Smooth muscle cell (in vitro differentiated cells): ENCODE measurements at regions not wholly inside any gene's neighbourhood (a gene's known extent, or its start where the extent isn't known, plus 50 kb on each side); places are given as distances from the start of the nearest gene placed in this dataset.

Experiments
- DNase-seq: peaks from one replicate; lab custom pipeline; 2025; ENCODE audit not compliant: unreplicated experiment; lab: John Stamatoyannopoulos, UW
- H2AFZ ChIP-seq: fragments of 200-600 bp; sonication (generic); 2 replicates; pipeline ENCODE4 v1.6.0; 2016; ENCODE audit warnings: antibody characterized with exemption, low read depth, mild to moderate bottlenecking
- H3F3A ChIP-seq: fragments of 200-600 bp; sonication (generic); 2 replicates; pipeline ENCODE4 v1.6.0; 2017; ENCODE audit warnings: antibody characterized with exemption, low read depth
- H3K27ac ChIP-seq: fragments of 200-600 bp; sonication (generic); 2 replicates; pipeline ENCODE4 v1.5.1; 2016; ENCODE audit warnings: low read depth, mild to moderate bottlenecking
- H3K27me3 ChIP-seq: fragments of 200-600 bp; sonication (generic); 2 replicates; pipeline ENCODE4 v1.6.1; 2016; ENCODE audit warnings: low read depth, mild to moderate bottlenecking
- H3K36me3 ChIP-seq: fragments of 200-600 bp; sonication (generic); 2 replicates; pipeline ENCODE4 v1.5.1; 2016; ENCODE audit warnings: low read depth
- H3K4me1 ChIP-seq: fragments of 200-600 bp; sonication (generic); 2 replicates; pipeline ENCODE4 v1.5.1; 2016; ENCODE audit warnings: low read depth
- H3K4me2 ChIP-seq: fragments of 200-600 bp; sonication (generic); 2 replicates; pipeline ENCODE4 v1.6.0; 2016; ENCODE audit warnings: mild to moderate bottlenecking
- H3K4me3 ChIP-seq: fragments of 200-600 bp; sonication (generic); 2 replicates; pipeline ENCODE4 v1.5.1; 2016; ENCODE audit warnings: mild to moderate bottlenecking
- H3K79me2 ChIP-seq: fragments of 200-600 bp; sonication (generic); 2 replicates; pipeline ENCODE4 v1.6.0; 2016; ENCODE audit warnings: low read depth, mild to moderate bottlenecking
- H3K9ac ChIP-seq: fragments of 200-600 bp; sonication (generic); 2 replicates; pipeline ENCODE4 v1.6.0; 2016; ENCODE audit warnings: low read depth
- H3K9me3 ChIP-seq: fragments of 200-600 bp; sonication (generic); replicated peaks from 2 replicates; pipeline ENCODE4 v1.5.1; 2016; ENCODE audit warnings: low read depth
- H4K20me1 ChIP-seq: fragments of 200-600 bp; sonication (generic); 2 replicates; pipeline ENCODE4 v1.6.0; 2016; ENCODE audit warnings: low read depth
- CTCF ChIP-seq: fragments of 200-600 bp; sonication (generic); IDR thresholded peaks from 2 replicates; pipeline ENCODE4 v1.5.1; 2017; ENCODE audit warnings: borderline replicate concordance, mild to moderate bottlenecking, antibody characterized with exemption; ENCODE audit not compliant: insufficient read depth, poor library complexity, severe bottlenecking
- WGBS: methylation state at CpG from one replicate; pipeline ENCODE4 v1.1.7; 2016; ENCODE audit warnings: low lambda C conversion rate; 5-methylcytosine and 5-hydroxymethylcytosine counted together

GRCh38 chr19:31612873-31613272 is 263.6 kb upstream of the TSHZ3 start:
- no peak for TF ChIP-seq CTCF
- Histone ChIP-seq H3K79me2 (no peaks in the 10 kb centered on the region), H3K9ac (no peak overlapping the region), H3K4me2 (no peak overlapping the region), H3K36me3 (no peaks in the 10 kb centered on the region), H2AFZ (no peak overlapping the region), H3K4me3 (no peak overlapping the region), H3K27ac (no peak overlapping the region), H3F3A (no peaks in the 10 kb centered on the region), H4K20me1 (no peaks in the 10 kb centered on the region), H3K27me3 (peaks cover 8% of the 10 kb centered on the region), H3K4me1 (no peaks in the 10 kb centered on the region), H3K9me3 (no peaks in the 10 kb centered on the region)
- DNase-seq, result no peak
- WGBS, result 82% methylated on average over 6 of the region's 6 CpGs

GRCh38 chr19:31613683-31614219 is 264.5 kb upstream of the TSHZ3 start:
- no peaks in the 10 kb centered on the region for H3F3A ChIP-seq
- no peaks in the 10 kb centered on the region for H3K79me2 ChIP-seq
- no peak for TF ChIP-seq CTCF
- WGBS, result 92% methylated on average over 4 of the region's 4 CpGs
- H3K36me3 ChIP-seq, result no peaks in the 10 kb centered on the region
- H3K27me3 ChIP-seq, result peaks cover 8% of the 10 kb centered on the region
- DNase-seq, result no peak
- no peak overlapping the region for H2AFZ ChIP-seq
- no peaks in the 10 kb centered on the region for H4K20me1 ChIP-seq
- H3K4me3 ChIP-seq, result no peak overlapping the region
- no peak overlapping the region for H3K27ac ChIP-seq
- H3K9me3 ChIP-seq, result no peaks in the 10 kb centered on the region
- no peak overlapping the region for H3K4me2 ChIP-seq
- H3K4me1 ChIP-seq, result no peaks in the 10 kb centered on the region
- no peak overlapping the region for H3K9ac ChIP-seq

GRCh38 chr19:31616031-31616430 is 266.8 kb upstream of the TSHZ3 start:
- H3K79me2 ChIP-seq, result no peaks in the 10 kb centered on the region
- no peaks in the 10 kb centered on the region for H3K9me3 ChIP-seq
- H3K4me2 ChIP-seq, result no peak overlapping the region
- DNase-seq, result no peak
- H3K4me1 ChIP-seq, result no peaks in the 10 kb centered on the region
- no peak overlapping the region for H3K27ac ChIP-seq
- no peaks in the 10 kb centered on the region for H4K20me1 ChIP-seq
- H3K9ac ChIP-seq, result no peak overlapping the region
- no peak overlapping the region for H3K4me3 ChIP-seq
- H3K36me3 ChIP-seq, result no peaks in the 10 kb centered on the region
- TF ChIP-seq CTCF, result no peak
- no peaks in the 10 kb centered on the region for H3F3A ChIP-seq
- H3K27me3 ChIP-seq, result peaks cover 3% of the 10 kb centered on the region
- H2AFZ ChIP-seq, result no peak overlapping the region
- 71% methylated on average over 3 of the region's 3 CpGs for WGBS

GRCh38 chr19:31617010-31617585 is 267.9 kb upstream of the TSHZ3 start:
- no peaks in the 10 kb centered on the region for H3K27me3 ChIP-seq
- no peak overlapping the region for H3K27ac ChIP-seq
- no peaks in the 10 kb centered on the region for H4K20me1 ChIP-seq
- H3F3A ChIP-seq, result no peaks in the 10 kb centered on the region
- 85% methylated on average over 4 of the region's 4 CpGs for WGBS
- no peaks in the 10 kb centered on the region for H3K4me1 ChIP-seq
- H3K4me3 ChIP-seq, result no peak overlapping the region
- no peak overlapping the region for H3K9ac ChIP-seq
- no peak overlapping the region for H3K4me2 ChIP-seq
- TF ChIP-seq CTCF, result no peak
- no peaks in the 10 kb centered on the region for H3K36me3 ChIP-seq
- H3K79me2 ChIP-seq, result no peaks in the 10 kb centered on the region
- no peak overlapping the region for H2AFZ ChIP-seq
- H3K9me3 ChIP-seq, result no peaks in the 10 kb centered on the region
- no peak for DNase-seq
